ENCODE measurements at regions not wholly inside any gene's neighbourhood (a gene's known extent, or its start where the extent isn't known, plus 50 kb on each side); places are given as distances from the start of the nearest gene placed in this dataset.
"Not testable (repeated sequence)": the region's sequence is repeated elsewhere in the genome, so short reads cannot be mapped to it uniquely, and the experiment has no call there.

DNA sequence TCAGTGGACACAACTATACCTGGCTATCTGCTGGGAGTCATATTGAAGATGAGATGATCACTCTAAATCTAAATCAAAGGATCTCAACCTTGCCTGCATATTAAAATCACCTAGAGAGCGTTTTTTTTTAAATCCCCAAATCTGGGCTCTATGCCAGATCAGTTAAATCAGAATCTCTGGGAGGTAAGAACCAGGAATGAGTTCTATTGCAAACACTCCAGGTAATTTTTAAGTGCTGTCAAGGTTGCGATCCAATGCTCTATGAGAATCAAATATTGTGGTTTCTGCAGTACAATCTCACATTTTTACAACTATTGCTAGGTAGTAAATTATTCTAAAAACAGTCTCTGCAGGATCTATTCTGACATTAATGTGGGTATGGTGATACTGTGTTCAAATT is 202.3 kb upstream of the OR13F1 start:
- intact Hi-C loops (cut with DNase I) = no loop called here
- DNase-seq = no peak
- H3K36me3 ChIP-seq (ENCODE audit: control insufficient read depth in 2 of 3, insufficient read depth in 3 of 3, low read length in 3 of 3) = no peaks in the 10 kb centered on the region

GRCh38 chr9:104302775-104303174 is 201.3 kb upstream of the OR13F1 start:
- Histone ChIP-seq H3K4me3 (ENCODE audit: low read length in 3 of 3) (no peak overlapping the region), H3K9ac (ENCODE audit: low read length in 3 of 3) (no peak overlapping the region), H3K36me3 (ENCODE audit: control insufficient read depth in 2 of 3, insufficient read depth in 3 of 3, low read length in 3 of 3) (no peaks in the 10 kb centered on the region), H3K9me3 (ENCODE audit: control insufficient read depth in 2 of 3, insufficient read depth in 1 of 3, low read length in 3 of 3) (no peaks in the 10 kb centered on the region), H3K4me1 (ENCODE audit: control insufficient read depth in 2 of 3, insufficient read depth in 2 of 3, low read depth in 1 of 3, low read length in 3 of 3) (no peaks in the 10 kb centered on the region), H3K27me3 (ENCODE audit: control insufficient read depth, insufficient read depth, low read length) (no peaks in the 10 kb centered on the region), H3K27ac (ENCODE audit: low read depth in 2 of 2, low read length in 2 of 2) (no peak overlapping the region)
- DNase-seq = no peak
- TF ChIP-seq CTCF (IDR thresholded peaks at IDR 0.05; ENCODE audit: borderline replicate concordance, extremely low read depth, insufficient read depth) = no peak
- FAIRE-seq = no peak
- intact Hi-C loops (cut with DNase I) = no loop called here

More for the DNA sequence above, 202.3 kb upstream of the OR13F1 start:
- H3K4me3 ChIP-seq (ENCODE audit: low read length in 3 of 3) = no peak overlapping the region
- H3K4me1 ChIP-seq (ENCODE audit: control insufficient read depth in 2 of 3, insufficient read depth in 2 of 3, low read depth in 1 of 3, low read length in 3 of 3) = no peaks in the 10 kb centered on the region
- FAIRE-seq = no peak
- H3K9me3 ChIP-seq (ENCODE audit: control insufficient read depth in 2 of 3, insufficient read depth in 1 of 3, low read length in 3 of 3) = no peaks in the 10 kb centered on the region
- TF ChIP-seq CTCF (IDR thresholded peaks at IDR 0.05; ENCODE audit: borderline replicate concordance, extremely low read depth, insufficient read depth) = no peak
- H3K9ac ChIP-seq (ENCODE audit: low read length in 3 of 3) = no peak overlapping the region
- H3K27me3 ChIP-seq (ENCODE audit: control insufficient read depth, insufficient read depth, low read length) = no peaks in the 10 kb centered on the region
- no peak overlapping the region for H3K27ac ChIP-seq (ENCODE audit: low read depth in 2 of 2, low read length in 2 of 2)

- no peaks in the 10 kb centered on the region for H3K4me1 ChIP-seq (ENCODE audit: control insufficient read depth in 2 of 3, insufficient read depth in 2 of 3, low read depth in 1 of 3, low read length in 3 of 3)
- intact Hi-C loops (cut with DNase I) = no loop called here
- FAIRE-seq = no peak
- H3K27ac ChIP-seq (ENCODE audit: low read depth in 2 of 2, low read length in 2 of 2) = no peak overlapping the region
- no peaks in the 10 kb centered on the region for H3K9me3 ChIP-seq (ENCODE audit: control insufficient read depth in 2 of 3, insufficient read depth in 1 of 3, low read length in 3 of 3)
- H3K27me3 ChIP-seq (ENCODE audit: control insufficient read depth, insufficient read depth, low read length) = no peaks in the 10 kb centered on the region
- DNase-seq = no peak
- H3K9ac ChIP-seq (ENCODE audit: low read length in 3 of 3) = no peak overlapping the region
- no peaks in the 10 kb centered on the region for H3K36me3 ChIP-seq (ENCODE audit: control insufficient read depth in 2 of 3, insufficient read depth in 3 of 3, low read length in 3 of 3)
- TF ChIP-seq CTCF (IDR thresholded peaks at IDR 0.05; ENCODE audit: borderline replicate concordance, extremely low read depth, insufficient read depth) = no peak
- no peak overlapping the region for H3K4me3 ChIP-seq (ENCODE audit: low read length in 3 of 3)
Observed at GRCh38 chr9:104304925-104305324, 199.1 kb upstream of the OR13F1 start.

DNA sequence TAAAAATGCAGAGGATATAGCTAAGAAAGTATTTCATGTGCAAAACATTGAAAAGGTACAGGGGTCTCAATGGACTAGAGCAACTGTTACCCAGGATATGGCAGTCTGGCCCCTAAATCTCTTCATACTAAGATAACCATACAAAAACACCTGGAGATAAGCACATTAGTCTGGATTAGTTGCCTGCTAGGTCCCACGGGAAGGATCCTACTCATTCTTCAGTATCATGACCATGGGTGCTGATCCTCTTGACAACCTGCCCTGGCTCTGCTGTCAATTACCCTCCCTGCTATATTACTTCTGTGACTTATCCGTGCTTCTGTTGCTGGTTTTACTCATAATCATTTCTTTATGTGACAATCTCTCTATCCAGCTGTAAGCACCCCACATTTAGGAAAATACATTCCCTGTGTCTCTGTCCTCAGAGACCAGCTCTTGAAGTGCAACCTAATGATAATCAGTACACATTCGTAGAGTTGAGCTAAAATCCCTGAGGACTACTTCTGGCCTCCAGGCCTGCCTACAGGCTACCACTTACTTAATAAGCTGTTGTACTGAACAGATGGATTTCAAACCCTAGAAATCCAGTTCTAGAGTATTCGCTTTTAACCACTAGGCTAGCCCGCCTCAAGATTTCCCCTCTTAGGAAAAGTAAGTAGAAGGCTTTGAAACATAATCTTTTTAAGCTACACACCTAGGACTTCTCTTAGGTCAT is 190.5 kb upstream of the OR13F1 start:
- Histone ChIP-seq H3K27ac (ENCODE audit: low read depth in 2 of 2, low read length in 2 of 2) (no peak overlapping the region), H3K9me3 (ENCODE audit: control insufficient read depth in 2 of 3, insufficient read depth in 1 of 3, low read length in 3 of 3) (no peaks in the 10 kb centered on the region), H3K9ac (ENCODE audit: low read length in 3 of 3) (no peak overlapping the region), H3K4me3 (ENCODE audit: low read length in 3 of 3) (no peak overlapping the region), H3K36me3 (ENCODE audit: control insufficient read depth in 2 of 3, insufficient read depth in 3 of 3, low read length in 3 of 3) (no peaks in the 10 kb centered on the region), H3K27me3 (ENCODE audit: control insufficient read depth, insufficient read depth, low read length) (no peaks in the 10 kb centered on the region), H3K4me1 (ENCODE audit: control insufficient read depth in 2 of 3, insufficient read depth in 2 of 3, low read depth in 1 of 3, low read length in 3 of 3) (no peaks in the 10 kb centered on the region)
- TF ChIP-seq CTCF (IDR thresholded peaks at IDR 0.05; ENCODE audit: borderline replicate concordance, extremely low read depth, insufficient read depth) = no peak
- FAIRE-seq (no peak), DNase-seq (no peak)
- intact Hi-C loops (cut with DNase I) = no loop called here

DNA sequence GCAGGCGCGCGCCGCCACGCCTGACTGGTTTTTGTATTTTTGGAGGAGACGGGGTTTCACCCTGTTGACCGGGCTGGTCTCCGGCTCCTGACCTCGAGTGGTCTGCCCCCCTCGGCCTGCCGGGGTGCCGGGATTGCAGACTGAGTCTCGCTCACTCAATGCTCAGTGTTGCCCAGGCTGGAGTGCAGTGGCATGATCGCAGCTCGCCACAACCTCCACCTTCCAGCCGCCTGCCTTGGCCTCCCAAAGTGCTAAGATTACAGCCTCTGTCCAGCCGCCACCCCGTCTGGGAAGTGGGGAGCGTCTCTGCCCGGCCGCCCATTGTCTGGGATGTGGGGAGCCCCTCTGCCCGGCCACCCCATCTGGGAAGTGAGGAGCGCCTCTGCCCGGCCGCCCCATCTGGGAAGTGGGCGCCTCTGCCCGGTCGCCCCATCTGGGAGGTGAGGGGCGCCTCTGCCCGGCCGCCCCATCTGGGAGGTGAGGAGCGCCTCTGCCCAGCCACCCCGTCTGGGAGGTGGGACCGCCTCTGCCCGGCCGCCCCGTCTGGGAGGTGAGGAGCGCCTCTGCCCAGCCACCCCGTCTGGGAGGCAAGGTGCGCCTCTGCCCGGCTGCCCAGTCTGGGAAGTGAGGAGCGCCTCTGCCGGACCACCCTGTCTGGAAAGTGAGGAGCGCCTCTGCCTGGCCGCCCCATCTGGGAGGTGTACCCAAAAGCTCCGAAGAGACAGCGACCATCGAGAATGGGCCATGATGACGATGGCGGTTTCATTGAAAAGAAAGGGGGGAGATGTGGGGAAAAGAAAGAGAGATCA is 187.7 kb upstream of the OR13F1 start:
- H3K9ac ChIP-seq (ENCODE audit: low read length in 3 of 3); FAIRE-seq; H3K27me3 ChIP-seq (ENCODE audit: control insufficient read depth, insufficient read depth, low read length); intact Hi-C loops (cut with DNase I); H3K27ac ChIP-seq (ENCODE audit: low read depth in 2 of 2, low read length in 2 of 2); H3K4me3 ChIP-seq (ENCODE audit: low read length in 3 of 3); H3K36me3 ChIP-seq (ENCODE audit: control insufficient read depth in 2 of 3, insufficient read depth in 3 of 3, low read length in 3 of 3); H3K4me1 ChIP-seq (ENCODE audit: control insufficient read depth in 2 of 3, insufficient read depth in 2 of 3, low read depth in 1 of 3, low read length in 3 of 3); H3K9me3 ChIP-seq (ENCODE audit: control insufficient read depth in 2 of 3, insufficient read depth in 1 of 3, low read length in 3 of 3): not testable (repeated sequence)
- DNase-seq = peak in 1 of 5 donors; percentile 56
